GM21529 (cell line): ENCODE measurements at regions not wholly inside any gene's neighbourhood (a gene's known extent, or its start where the extent isn't known, plus 50 kb on each side); places are given as distances from the start of the nearest gene placed in this dataset.

Source experiments
- ATAC-seq: cut with Tn5 transposase; IDR thresholded peaks from one replicate; pipeline ENCODE4 v1.9.1; 2021; ENCODE audit not compliant: unreplicated experiment

- no peak for ATAC-seq
Measured at GRCh38 chr2:88283886-88284592, 113.9 kb downstream of the THNSL2 start.

GRCh38 chr2:88281302-88282217 lies 111.4 kb downstream of the THNSL2 start:
- no peak for ATAC-seq

GRCh38 chr2:88269836-88270235 lies 99.7 kb downstream of the THNSL2 start:
- no peak for ATAC-seq

- no peak for ATAC-seq
Measured at GRCh38 chr2:88265352-88266303, 95.5 kb downstream of the THNSL2 start.

- ATAC-seq, result no peak
Measured at GRCh38 chr2:88263861-88264260, 93.7 kb downstream of the THNSL2 start.

GRCh38 chr2:88261725-88262124 lies 91.6 kb downstream of the THNSL2 start:
- no peak for ATAC-seq

- ATAC-seq, result no peak
Measured at GRCh38 chr2:88258208-88258607, 88.1 kb downstream of the THNSL2 start.

- ATAC-seq, result no peak
Measured at GRCh38 chr2:88254437-88255091, 84.4 kb downstream of the THNSL2 start.

GRCh38 chr2:88253997-88254396 lies 83.9 kb downstream of the THNSL2 start:
- ATAC-seq, result no peak

- no peak for ATAC-seq
Measured at GRCh38 chr2:88253375-88253774, 83.2 kb downstream of the THNSL2 start.

- no peak for ATAC-seq
Measured at GRCh38 chr2:88252646-88253045, 82.5 kb downstream of the THNSL2 start.

- ATAC-seq, result no peak
Measured at GRCh38 chr2:88252111-88252510, 82.0 kb downstream of the THNSL2 start.

GRCh38 chr2:88250404-88250803 lies 80.3 kb downstream of the THNSL2 start:
- no peak for ATAC-seq

GRCh38 chr2:88248280-88248828 lies 78.2 kb downstream of the THNSL2 start:
- no peak for ATAC-seq

GRCh38 chr2:88247531-88247930 lies 77.4 kb downstream of the THNSL2 start:
- no peak for ATAC-seq

- ATAC-seq, result no peak
Measured at GRCh38 chr2:88245109-88245508, 75.0 kb downstream of the THNSL2 start.

GRCh38 chr2:88239781-88240180 lies 69.6 kb downstream of the THNSL2 start:
- ATAC-seq, result no peak

- no peak for ATAC-seq
Measured at GRCh38 chr2:88236666-88237065, 66.5 kb downstream of the THNSL2 start.
